Esophagus squamous epithelium (tissue), 4 donors: ENCODE measurements at regions not wholly inside any gene's neighbourhood (a gene's known extent, or its start where the extent isn't known, plus 50 kb on each side); places are given as distances from the start of the nearest gene placed in this dataset.

Experiments
- POLR2A ChIP-seq, 4 donors: fragments of 450-650 bp; IDR thresholded peaks; one replicate each; pipeline ENCODE4 v1.6.1; 2017; ENCODE audit warnings: antibody characterized with exemption in 4 of 4, mild to moderate bottlenecking in 4 of 4, moderate library complexity in 3 of 4
- TF ChIP-seq, protein P1 (sequence below), 6 experiments: fragments of 450-650 bp in 4 of 6; fragments of 200-600 bp in 2 of 6; sonication (generic) in 2 of 6; IDR thresholded peaks; one replicate each; pipeline ENCODE4 v1.5.1; 2016 to 2019; ENCODE audit warnings: antibody characterized with exemption in 6 of 6, mild to moderate bottlenecking in 4 of 6, moderate library complexity in 4 of 6

DNA sequence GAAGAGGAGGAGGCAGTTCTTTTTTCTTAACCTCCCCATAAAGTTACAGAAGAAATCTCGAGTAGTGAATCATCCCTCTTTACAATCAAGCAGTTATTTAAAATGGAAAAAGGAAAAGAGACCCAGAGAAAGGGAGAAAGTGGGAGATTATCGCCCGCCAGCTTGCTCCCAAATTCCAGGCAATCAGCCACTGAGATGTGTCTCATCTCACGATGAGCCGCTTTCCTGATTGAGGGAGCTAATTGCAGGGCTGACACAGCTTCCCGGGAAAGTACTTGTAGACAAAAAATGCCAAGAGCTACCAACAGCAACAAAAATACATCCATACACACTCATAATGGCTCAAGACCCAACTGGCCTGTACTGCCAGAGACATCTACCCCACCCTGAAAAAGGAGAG lies 191.6 kb upstream of the ZC3H12A start:
- TF ChIP-seq POLR2A (IDR thresholded peaks at IDR 0.05) = no peak
- TF ChIP-seq, protein P1, sequence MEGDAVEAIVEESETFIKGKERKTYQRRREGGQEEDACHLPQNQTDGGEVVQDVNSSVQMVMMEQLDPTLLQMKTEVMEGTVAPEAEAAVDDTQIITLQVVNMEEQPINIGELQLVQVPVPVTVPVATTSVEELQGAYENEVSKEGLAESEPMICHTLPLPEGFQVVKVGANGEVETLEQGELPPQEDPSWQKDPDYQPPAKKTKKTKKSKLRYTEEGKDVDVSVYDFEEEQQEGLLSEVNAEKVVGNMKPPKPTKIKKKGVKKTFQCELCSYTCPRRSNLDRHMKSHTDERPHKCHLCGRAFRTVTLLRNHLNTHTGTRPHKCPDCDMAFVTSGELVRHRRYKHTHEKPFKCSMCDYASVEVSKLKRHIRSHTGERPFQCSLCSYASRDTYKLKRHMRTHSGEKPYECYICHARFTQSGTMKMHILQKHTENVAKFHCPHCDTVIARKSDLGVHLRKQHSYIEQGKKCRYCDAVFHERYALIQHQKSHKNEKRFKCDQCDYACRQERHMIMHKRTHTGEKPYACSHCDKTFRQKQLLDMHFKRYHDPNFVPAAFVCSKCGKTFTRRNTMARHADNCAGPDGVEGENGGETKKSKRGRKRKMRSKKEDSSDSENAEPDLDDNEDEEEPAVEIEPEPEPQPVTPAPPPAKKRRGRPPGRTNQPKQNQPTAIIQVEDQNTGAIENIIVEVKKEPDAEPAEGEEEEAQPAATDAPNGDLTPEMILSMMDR (IDR thresholded peaks at IDR 0.05) = no peak
